ENCODE measurements at regions not wholly inside any gene's neighbourhood (a gene's known extent, or its start where the extent isn't known, plus 50 kb on each side); places are given as distances from the start of the nearest gene placed in this dataset.

DNA sequence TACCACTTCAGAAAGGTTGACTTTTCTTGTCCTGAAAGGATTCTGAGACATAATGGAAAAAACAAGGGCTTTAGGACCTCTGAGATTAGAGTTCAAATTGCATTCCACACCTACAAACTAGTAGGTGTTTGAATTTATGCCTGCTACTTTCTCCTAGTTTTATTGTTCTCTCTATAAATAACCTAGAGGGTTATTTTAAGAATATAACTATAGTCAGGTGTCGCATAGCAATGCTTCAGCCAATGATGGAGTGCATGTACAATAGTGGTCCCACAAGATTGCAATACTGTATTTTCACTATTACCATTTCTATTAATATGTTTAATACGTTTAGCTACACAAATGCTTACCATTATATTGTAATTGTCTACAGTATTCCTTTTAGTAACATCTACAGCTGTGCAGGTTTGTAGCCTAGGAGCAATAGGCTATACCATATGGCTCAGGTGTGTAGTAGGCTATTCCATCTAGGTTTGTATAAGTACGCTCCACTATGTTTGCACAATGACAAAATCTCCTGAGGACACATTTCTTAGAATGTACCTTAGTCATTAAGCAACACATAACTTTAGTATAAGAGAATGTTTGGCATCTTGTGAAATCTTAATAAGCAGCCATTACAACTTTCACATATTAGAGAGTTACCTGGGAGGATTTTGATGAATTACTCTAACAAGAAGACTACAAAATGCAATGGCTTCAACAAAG is 1352.5 kb downstream of the ZPLD1 start:
- no peak for ATAC-seq
- TF ChIP-seq ZFP3 (CRISPR knock-in tag; IDR thresholded peaks at IDR 0.05) (no peak), OSR1 (CRISPR knock-in tag; IDR thresholded peaks at IDR 0.05) (no peak), ESRRG (CRISPR knock-in tag; IDR thresholded peaks at IDR 0.05) (no peak), PPARA (CRISPR knock-in tag; IDR thresholded peaks at IDR 0.05; ENCODE audit: borderline replicate concordance) (no peak), GLIS3 (CRISPR knock-in tag; IDR thresholded peaks at IDR 0.05) (no peak), ZNF8 (CRISPR knock-in tag; IDR thresholded peaks at IDR 0.05) (no peak), ARNTL (CRISPR knock-in tag; IDR thresholded peaks at IDR 0.05; ENCODE audit: borderline replicate concordance, low read depth) (no peak), TOX (CRISPR knock-in tag; IDR thresholded peaks at IDR 0.05; ENCODE audit: borderline replicate concordance) (no peak), ZC3H10 (CRISPR knock-in tag; IDR thresholded peaks at IDR 0.05) (no peak), BACH2 (CRISPR knock-in tag; IDR thresholded peaks at IDR 0.05; ENCODE audit: borderline replicate concordance) (no peak), ZNF565 (CRISPR knock-in tag; conservative IDR thresholded peaks at IDR 0.05; ENCODE audit: low read depth) (no peak), RARB (CRISPR knock-in tag; IDR thresholded peaks at IDR 0.05) (no peak)
- TF ChIP-seq, protein P1, sequence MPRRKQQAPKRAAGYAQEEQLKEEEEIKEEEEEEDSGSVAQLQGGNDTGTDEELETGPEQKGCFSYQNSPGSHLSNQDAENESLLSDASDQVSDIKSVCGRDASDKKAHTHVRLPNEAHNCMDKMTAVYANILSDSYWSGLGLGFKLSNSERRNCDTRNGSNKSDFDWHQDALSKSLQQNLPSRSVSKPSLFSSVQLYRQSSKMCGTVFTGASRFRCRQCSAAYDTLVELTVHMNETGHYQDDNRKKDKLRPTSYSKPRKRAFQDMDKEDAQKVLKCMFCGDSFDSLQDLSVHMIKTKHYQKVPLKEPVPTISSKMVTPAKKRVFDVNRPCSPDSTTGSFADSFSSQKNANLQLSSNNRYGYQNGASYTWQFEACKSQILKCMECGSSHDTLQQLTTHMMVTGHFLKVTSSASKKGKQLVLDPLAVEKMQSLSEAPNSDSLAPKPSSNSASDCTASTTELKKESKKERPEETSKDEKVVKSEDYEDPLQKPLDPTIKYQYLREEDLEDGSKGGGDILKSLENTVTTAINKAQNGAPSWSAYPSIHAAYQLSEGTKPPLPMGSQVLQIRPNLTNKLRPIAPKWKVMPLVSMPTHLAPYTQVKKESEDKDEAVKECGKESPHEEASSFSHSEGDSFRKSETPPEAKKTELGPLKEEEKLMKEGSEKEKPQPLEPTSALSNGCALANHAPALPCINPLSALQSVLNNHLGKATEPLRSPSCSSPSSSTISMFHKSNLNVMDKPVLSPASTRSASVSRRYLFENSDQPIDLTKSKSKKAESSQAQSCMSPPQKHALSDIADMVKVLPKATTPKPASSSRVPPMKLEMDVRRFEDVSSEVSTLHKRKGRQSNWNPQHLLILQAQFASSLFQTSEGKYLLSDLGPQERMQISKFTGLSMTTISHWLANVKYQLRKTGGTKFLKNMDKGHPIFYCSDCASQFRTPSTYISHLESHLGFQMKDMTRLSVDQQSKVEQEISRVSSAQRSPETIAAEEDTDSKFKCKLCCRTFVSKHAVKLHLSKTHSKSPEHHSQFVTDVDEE (CRISPR knock-in tag; IDR thresholded peaks at IDR 0.05) = no peak
- TF ChIP-seq, protein P2, sequence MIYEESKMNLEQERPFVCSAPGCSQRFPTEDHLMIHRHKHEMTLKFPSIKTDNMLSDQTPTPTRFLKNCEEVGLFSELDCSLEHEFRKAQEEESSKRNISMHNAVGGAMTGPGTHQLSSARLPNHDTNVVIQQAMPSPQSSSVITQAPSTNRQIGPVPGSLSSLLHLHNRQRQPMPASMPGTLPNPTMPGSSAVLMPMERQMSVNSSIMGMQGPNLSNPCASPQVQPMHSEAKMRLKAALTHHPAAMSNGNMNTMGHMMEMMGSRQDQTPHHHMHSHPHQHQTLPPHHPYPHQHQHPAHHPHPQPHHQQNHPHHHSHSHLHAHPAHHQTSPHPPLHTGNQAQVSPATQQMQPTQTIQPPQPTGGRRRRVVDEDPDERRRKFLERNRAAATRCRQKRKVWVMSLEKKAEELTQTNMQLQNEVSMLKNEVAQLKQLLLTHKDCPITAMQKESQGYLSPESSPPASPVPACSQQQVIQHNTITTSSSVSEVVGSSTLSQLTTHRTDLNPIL (CRISPR knock-in tag; IDR thresholded peaks at IDR 0.05; ENCODE audit: low read depth) = no peak
- TF ChIP-seq, protein P3, sequence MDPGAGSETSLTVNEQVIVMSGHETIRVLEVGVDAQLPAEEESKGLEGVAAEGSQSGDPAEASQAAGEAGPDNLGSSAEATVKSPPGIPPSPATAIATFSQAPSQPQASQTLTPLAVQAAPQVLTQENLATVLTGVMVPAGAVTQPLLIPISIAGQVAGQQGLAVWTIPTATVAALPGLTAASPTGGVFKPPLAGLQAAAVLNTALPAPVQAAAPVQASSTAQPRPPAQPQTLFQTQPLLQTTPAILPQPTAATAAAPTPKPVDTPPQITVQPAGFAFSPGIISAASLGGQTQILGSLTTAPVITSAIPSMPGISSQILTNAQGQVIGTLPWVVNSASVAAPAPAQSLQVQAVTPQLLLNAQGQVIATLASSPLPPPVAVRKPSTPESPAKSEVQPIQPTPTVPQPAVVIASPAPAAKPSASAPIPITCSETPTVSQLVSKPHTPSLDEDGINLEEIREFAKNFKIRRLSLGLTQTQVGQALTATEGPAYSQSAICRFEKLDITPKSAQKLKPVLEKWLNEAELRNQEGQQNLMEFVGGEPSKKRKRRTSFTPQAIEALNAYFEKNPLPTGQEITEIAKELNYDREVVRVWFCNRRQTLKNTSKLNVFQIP (CRISPR knock-in tag; IDR thresholded peaks at IDR 0.05; ENCODE audit: borderline replicate concordance, low read depth) = no peak

DNA sequence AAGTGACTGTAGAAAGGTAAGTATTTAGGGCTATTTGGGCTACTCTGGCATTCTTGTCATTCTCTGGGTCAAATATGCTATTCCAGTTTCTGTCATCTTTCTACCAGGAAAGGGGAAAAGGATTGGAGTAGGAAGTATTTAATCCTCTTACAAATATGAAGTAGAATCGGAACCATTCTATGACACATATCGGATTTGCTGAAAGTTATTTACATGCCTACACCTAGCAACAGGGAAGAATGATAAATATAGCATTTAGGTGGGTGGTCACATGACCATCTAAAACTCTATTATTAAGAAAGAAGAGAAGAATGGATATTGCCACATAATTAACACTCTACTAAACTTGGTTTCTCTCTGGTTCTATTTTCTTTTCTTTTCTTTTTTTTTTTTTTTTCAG is 1353.1 kb downstream of the ZPLD1 start:
- no peak for ATAC-seq
- TF ChIP-seq, protein P1 (CRISPR knock-in tag; IDR thresholded peaks at IDR 0.05) = no peak
- TF ChIP-seq TCF4 (CRISPR knock-in tag; IDR thresholded peaks at IDR 0.05; ENCODE audit: borderline replicate concordance) (no peak), RARB (CRISPR knock-in tag; IDR thresholded peaks at IDR 0.05) (no peak), GLIS3 (CRISPR knock-in tag; IDR thresholded peaks at IDR 0.05) (no peak)

DNA sequence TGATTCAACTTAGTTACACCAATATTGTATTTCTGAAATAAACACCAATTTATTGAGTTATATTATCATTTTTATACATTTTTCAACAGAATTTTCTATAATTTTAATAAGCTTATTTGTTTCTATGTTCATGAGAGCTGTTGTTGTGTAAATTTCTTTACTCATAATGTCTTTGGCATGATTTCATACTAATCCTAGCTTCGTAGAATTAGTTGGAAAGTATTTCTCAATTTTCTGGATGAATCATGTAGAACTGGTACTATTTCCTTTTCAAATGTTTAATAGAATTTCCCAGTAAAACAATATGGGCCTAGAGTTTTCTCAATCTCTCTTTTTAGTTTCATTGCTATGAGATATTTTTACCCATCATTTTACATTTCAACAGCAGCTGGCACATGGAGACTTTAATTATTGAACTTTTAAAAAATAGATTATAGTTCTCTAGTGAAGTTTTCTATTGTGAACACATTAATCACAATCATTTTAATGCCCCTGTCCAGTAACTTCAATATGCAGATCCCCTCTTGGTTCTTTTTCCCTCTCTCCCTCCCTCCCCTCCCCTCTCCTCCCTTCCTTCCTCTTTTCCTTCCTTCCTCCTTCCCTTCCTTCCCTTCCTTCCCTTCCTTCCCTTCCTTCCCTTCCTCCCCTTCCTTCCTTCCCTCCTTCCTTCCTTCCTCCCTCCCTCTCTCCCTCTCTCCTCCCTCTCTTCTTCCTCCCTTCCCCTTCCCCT is 1357.1 kb downstream of the ZPLD1 start:
- no peak for ATAC-seq
- no peak for TF ChIP-seq ZNF565 (CRISPR knock-in tag; conservative IDR thresholded peaks at IDR 0.05; ENCODE audit: low read depth)
- TF ChIP-seq, protein P4, sequence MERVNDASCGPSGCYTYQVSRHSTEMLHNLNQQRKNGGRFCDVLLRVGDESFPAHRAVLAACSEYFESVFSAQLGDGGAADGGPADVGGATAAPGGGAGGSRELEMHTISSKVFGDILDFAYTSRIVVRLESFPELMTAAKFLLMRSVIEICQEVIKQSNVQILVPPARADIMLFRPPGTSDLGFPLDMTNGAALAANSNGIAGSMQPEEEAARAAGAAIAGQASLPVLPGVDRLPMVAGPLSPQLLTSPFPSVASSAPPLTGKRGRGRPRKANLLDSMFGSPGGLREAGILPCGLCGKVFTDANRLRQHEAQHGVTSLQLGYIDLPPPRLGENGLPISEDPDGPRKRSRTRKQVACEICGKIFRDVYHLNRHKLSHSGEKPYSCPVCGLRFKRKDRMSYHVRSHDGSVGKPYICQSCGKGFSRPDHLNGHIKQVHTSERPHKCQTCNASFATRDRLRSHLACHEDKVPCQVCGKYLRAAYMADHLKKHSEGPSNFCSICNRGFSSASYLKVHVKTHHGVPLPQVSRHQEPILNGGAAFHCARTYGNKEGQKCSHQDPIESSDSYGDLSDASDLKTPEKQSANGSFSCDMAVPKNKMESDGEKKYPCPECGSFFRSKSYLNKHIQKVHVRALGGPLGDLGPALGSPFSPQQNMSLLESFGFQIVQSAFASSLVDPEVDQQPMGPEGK (CRISPR knock-in tag; IDR thresholded peaks at IDR 0.05; ENCODE audit: borderline replicate concordance) = no peak
- TF ChIP-seq, protein P5, sequence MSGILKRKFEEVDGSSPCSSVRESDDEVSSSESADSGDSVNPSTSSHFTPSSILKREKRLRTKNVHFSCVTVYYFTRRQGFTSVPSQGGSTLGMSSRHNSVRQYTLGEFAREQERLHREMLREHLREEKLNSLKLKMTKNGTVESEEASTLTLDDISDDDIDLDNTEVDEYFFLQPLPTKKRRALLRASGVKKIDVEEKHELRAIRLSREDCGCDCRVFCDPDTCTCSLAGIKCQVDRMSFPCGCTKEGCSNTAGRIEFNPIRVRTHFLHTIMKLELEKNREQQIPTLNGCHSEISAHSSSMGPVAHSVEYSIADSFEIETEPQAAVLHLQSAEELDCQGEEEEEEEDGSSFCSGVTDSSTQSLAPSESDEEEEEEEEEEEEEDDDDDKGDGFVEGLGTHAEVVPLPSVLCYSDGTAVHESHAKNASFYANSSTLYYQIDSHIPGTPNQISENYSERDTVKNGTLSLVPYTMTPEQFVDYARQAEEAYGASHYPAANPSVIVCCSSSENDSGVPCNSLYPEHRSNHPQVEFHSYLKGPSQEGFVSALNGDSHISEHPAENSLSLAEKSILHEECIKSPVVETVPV (CRISPR knock-in tag; IDR thresholded peaks at IDR 0.05) = no peak
- TF ChIP-seq ARNTL (CRISPR knock-in tag; IDR thresholded peaks at IDR 0.05; ENCODE audit: borderline replicate concordance, low read depth) = no peak
- no peak for TF ChIP-seq PPARA (CRISPR knock-in tag; IDR thresholded peaks at IDR 0.05; ENCODE audit: borderline replicate concordance)
- no peak for TF ChIP-seq ZFP30 (CRISPR knock-in tag; IDR thresholded peaks at IDR 0.05)
- TF ChIP-seq ZC3H10 (CRISPR knock-in tag; IDR thresholded peaks at IDR 0.05) = no peak
- TF ChIP-seq, protein P2 (CRISPR knock-in tag; IDR thresholded peaks at IDR 0.05; ENCODE audit: low read depth) = no peak
- TF ChIP-seq ISL1 (CRISPR knock-in tag; IDR thresholded peaks at IDR 0.05) = no peak
- TF ChIP-seq BACH2 (CRISPR knock-in tag; IDR thresholded peaks at IDR 0.05; ENCODE audit: borderline replicate concordance) = no peak
- TF ChIP-seq ZNF70 (CRISPR knock-in tag; IDR thresholded peaks at IDR 0.05) = no peak
- no peak for TF ChIP-seq ZNF8 (CRISPR knock-in tag; IDR thresholded peaks at IDR 0.05)
- TF ChIP-seq RARB (CRISPR knock-in tag; IDR thresholded peaks at IDR 0.05) = no peak
- TF ChIP-seq OSR1 (CRISPR knock-in tag; IDR thresholded peaks at IDR 0.05) = no peak
- no peak for TF ChIP-seq ESRRG (CRISPR knock-in tag; IDR thresholded peaks at IDR 0.05)
- no peak for TF ChIP-seq ZFP3 (CRISPR knock-in tag; IDR thresholded peaks at IDR 0.05)
- TF ChIP-seq TOX (CRISPR knock-in tag; IDR thresholded peaks at IDR 0.05; ENCODE audit: borderline replicate concordance) = no peak
